ENCODE measurements at regions not wholly inside any gene's neighbourhood (a gene's known extent, or its start where the extent isn't known, plus 50 kb on each side); places are given as distances from the start of the nearest gene placed in this dataset.

- Histone ChIP-seq H2AFZ (ENCODE audit: low read depth, low read length) (no peak overlapping the region), H3K36me3 (ENCODE audit: control insufficient read depth, insufficient read depth, low read length) (no peaks in the 10 kb centered on the region), H3K4me3 (no peak overlapping the region), H3K9me3 (replicated peaks; ENCODE audit: control insufficient read depth, insufficient read depth, low read depth, low read length) (no peaks in the 10 kb centered on the region), H3K9me1 (ENCODE audit: control insufficient read depth, insufficient read depth, low read length) (no peaks in the 10 kb centered on the region), H3K4me2 (ENCODE audit: insufficient read depth, low read length) (no peak overlapping the region), H3K27ac (ENCODE audit: extremely low read depth, low read depth, low read length) (no peak overlapping the region), H3K9ac (ENCODE audit: insufficient read depth in 1 of 2, low read depth in 2 of 2, low read length in 2 of 2) (no peak overlapping the region), H3K27me3 (ENCODE audit: control insufficient read depth in 2 of 2, insufficient read depth in 2 of 2, low read length in 2 of 2) (no peaks in the 10 kb centered on the region), H3K79me2 (ENCODE audit: control insufficient read depth, insufficient read depth, low read length) (no peaks in the 10 kb centered on the region), H3K4me1 (replicated peaks in 1 of 2; ENCODE audit: control insufficient read depth in 2 of 2, insufficient read depth in 2 of 2, low read length in 2 of 2) (peaks cover 0 to 7% of the 10 kb centered on the region in 2 experiments; a peak in 3 of 5 replicates), H4K20me1 (replicated peaks; ENCODE audit: control insufficient read depth, insufficient read depth, low read length) (no peaks in the 10 kb centered on the region)
- in situ Hi-C loops (cut with MboI) (no loop called here), intact Hi-C loops (cut with micrococcal nuclease) (loop anchor here (5.0 kb wide), 1 partner anchor 206 kb away; no protein-coding TSS in a partner anchor)
- WGBS (ENCODE audit: insufficient coverage, low coverage, missing lambda C conversion rate) = 37% methylated on average over 7 of the region's 7 CpGs
- FAIRE-seq = no peak
- no peak for DNase-seq (ENCODE audit: extremely low read depth in 1 of 4, low spot score in 3 of 4)
- ChIA-PET CTCF (ENCODE audit: low intra/inter-chr PET ratio) (no interaction called here), POLR2A (no interaction called here)
- no peak for ATAC-seq
- no TSS peak for BruUV-seq (replicated peaks)
- TF ChIP-seq, protein P1, sequence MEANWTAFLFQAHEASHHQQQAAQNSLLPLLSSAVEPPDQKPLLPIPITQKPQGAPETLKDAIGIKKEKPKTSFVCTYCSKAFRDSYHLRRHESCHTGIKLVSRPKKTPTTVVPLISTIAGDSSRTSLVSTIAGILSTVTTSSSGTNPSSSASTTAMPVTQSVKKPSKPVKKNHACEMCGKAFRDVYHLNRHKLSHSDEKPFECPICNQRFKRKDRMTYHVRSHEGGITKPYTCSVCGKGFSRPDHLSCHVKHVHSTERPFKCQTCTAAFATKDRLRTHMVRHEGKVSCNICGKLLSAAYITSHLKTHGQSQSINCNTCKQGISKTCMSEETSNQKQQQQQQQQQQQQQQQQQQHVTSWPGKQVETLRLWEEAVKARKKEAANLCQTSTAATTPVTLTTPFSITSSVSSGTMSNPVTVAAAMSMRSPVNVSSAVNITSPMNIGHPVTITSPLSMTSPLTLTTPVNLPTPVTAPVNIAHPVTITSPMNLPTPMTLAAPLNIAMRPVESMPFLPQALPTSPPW (CRISPR knock-in tag; IDR thresholded peaks at IDR 0.05) = no peak
- TF ChIP-seq, protein P2, sequence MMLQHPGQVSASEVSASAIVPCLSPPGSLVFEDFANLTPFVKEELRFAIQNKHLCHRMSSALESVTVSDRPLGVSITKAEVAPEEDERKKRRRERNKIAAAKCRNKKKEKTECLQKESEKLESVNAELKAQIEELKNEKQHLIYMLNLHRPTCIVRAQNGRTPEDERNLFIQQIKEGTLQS (IDR thresholded peaks at IDR 0.05) = peak; percentile 31; the same call in 1 of the 2 replicates
- TF ChIP-seq, protein P2 (CRISPR knock-in tag; conservative IDR thresholded peaks at IDR 0.05) = no peak
Measured at GRCh38 chr4:128451270-128451905, 163.8 kb upstream of the PGRMC2 start.
